ENCODE measurements at regions not wholly inside any gene's neighbourhood (a gene's known extent, or its start where the extent isn't known, plus 50 kb on each side); places are given as distances from the start of the nearest gene placed in this dataset.

GRCh38 chrX:45851434-45851991 lies 650.8 kb upstream of the DIPK2B start:
- no peak for FAIRE-seq

- no peak for FAIRE-seq
Observed at GRCh38 chrX:45850775-45851433, 650.2 kb upstream of the DIPK2B start.

- FAIRE-seq, result no peak
Observed at GRCh38 chrX:45850197-45850774, 649.6 kb upstream of the DIPK2B start.

DNA sequence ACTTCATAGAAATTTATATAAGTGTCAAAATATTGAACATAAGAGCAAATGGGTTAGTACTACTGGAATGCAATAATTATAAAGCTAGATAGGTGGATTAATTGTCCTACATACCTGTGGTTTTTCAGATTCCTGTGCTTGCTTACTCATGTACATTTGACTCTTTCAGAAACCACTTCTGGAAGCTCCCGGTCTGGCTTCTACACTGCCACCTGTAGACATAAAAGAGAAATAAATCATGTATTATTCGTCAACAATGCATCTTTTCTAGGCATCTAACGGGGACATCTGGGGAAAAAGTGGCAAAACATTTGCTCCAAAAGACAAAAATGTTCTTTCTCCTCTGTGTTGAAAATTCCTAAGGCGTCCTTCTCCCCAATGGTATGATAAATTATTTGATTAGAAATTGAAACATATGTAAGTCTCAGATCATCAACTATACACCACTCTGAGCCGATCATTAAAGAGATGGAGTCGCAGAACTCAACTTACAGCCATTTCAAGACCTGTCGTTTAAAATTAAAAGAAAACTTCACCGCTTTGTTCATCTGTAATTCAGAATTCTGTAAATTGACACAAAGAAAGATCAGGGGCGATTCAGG lies 648.7 kb upstream of the DIPK2B start:
- no peak for FAIRE-seq

DNA sequence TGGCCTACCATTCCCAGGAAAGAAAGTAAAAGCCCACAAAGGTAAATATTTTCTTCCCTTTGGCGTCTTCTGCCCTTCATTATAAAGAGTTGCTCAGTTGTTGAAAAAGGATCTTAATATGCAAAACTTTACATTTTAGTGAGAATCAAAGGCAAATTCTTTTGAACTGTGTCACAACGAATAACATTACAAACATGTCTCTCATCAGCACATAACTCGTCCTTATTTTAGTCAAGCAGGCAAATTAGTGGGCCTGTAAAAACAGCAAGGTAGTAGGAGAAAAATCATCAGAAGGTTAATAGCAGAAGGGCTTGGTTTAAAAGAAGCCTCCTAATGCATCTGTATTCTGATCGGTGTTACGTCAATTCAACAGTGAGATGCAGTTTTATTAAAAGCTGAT lies 647.3 kb upstream of the DIPK2B start:
- FAIRE-seq, result no peak

DNA sequence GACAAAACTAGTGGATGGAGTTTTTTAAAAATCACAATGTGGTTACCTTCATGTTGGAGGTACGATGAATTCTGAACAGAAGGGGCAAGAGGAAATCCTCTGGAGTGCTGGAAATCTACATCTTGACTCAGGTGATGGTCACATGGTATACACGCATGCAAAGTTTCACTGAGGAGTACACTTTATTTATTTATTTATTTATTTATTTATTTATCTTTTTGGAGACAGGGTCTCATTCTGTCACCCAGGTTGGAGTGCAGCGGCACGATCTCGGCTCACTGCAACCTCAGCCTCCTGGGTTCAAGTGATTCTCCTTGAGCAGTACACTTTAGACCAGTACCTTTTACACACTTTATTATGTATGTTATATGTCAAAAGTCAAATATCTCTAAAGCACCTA lies 645.7 kb upstream of the DIPK2B start:
- FAIRE-seq, result no peak

DNA sequence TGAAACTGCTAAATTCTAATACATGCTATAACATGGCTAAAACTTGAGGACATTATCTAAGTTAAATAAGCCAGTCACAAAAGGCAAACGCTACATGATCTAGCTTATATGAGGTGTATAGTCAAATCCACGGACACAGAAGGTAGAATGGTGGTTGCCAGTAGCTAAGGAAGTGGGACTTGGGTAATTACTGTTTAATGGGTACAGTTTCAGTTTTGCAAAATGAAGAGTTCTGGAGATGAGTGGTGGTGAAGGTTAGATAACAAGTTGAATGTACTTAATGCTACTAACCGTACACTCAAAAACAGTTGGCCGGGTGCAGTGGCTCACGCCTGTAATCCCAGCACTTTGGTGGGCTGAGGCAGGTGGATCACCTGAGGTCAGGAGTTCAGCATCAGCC lies 644.5 kb upstream of the DIPK2B start:
- no peak for FAIRE-seq

DNA sequence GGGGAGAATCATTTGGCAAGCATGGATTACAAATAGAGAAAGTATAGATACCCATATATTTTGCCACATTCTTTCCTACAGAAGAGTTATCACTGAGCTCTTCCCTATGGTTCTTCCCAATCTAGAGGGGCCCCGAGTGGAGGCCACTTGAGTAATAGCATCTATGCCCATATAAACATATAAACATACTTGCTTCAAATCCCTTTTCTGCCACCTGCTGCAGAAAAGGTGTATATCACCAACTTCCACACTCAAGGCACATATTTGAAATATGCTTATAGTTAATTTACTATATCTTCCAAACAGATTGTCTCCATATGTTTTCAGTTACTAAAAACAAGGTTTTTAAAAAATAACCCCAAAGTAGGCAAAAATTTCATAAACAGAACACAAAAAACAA lies 642.8 kb upstream of the DIPK2B start:
- FAIRE-seq, result no peak

- no peak for FAIRE-seq
Observed at GRCh38 chrX:45842926-45843315, 642.2 kb upstream of the DIPK2B start.

GRCh38 chrX:45842207-45842925 lies 641.7 kb upstream of the DIPK2B start:
- FAIRE-seq, result no peak

DNA sequence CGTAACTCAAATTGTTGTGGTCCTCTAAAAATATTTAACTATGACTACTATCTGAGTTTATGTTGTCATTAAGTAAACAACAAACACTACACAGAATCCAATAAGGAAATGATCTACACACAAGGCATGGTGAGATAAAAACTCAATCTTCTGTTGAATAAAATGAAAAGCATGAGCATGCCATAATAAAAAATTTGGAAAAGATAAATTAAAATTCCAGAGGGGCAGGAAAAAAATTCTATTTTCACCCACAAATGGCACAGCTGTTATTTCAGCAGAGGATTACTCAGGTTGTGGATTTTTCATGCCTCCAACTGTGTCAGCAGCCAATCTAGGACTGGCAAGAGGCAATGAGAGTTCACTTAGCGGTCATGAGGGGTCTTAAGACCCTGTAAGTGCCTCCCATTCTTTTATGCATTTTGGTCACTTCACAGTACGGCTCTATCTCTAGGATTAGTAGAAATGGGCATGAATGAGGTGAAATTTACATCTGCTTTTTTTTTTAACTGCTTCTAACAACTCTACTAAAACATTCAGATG lies 639.8 kb upstream of the DIPK2B start:
- FAIRE-seq, result no peak

DNA sequence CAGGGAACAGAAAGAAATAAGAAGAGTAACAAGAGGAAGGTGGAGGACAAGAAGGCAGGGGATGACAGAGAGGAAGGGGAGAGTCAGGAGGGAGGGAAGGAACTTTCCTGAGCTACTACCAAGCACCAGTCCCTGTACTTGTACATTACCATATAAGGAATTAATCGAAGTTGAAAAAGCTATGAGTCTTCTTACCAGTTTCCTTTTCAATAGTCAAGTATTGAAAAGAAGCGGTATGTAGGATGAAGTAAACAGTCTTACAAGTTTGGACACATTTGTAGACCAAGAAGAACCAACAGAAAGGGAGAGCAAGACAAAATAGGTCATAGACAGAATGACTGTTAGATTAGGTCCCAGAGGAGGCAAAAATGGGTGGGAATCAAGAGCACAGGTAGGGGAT lies 629.7 kb upstream of the DIPK2B start:
- FAIRE-seq, result no peak

DNA sequence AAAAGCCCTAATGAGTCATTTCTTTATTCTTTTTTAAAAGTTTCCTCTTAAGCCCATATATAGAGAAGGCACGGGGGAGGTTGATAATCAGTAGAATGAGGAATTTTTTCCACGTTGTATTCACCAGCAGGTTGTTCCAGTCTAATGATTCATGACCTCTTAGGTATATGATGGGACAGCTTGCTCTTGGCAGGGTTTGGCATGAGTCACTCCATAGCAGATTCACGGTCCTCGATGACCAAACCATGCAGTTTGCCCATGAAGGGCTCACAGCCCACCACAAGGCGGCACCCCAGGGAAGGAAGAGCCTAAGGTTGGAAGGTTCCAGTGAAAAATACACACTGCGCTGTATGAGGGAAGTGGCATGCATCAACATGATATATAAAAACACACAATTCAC lies 623.8 kb upstream of the DIPK2B start:
- FAIRE-seq, result no peak

GRCh38 chrX:45823536-45823935 lies 622.9 kb upstream of the DIPK2B start:
- FAIRE-seq, result no peak

DNA sequence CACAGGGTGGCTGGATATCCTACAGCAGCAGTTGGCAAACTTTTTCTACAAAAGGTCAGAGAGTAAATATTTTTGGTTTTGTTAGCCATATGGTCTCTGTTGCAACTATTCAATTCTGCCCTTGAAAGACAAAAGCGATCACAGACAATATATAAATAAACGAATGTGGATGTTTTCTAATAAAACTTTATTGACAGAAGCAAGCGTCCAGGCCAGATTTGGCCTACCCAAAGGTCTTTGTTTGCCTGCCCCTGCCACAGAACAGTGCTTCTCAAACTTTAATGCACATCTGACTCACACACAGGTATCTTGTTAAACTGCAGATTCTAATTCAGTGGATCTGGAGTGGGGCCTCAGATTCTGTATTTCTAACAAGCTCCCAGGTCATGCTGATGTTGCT lies 621.4 kb upstream of the DIPK2B start:
- no peak for FAIRE-seq

DNA sequence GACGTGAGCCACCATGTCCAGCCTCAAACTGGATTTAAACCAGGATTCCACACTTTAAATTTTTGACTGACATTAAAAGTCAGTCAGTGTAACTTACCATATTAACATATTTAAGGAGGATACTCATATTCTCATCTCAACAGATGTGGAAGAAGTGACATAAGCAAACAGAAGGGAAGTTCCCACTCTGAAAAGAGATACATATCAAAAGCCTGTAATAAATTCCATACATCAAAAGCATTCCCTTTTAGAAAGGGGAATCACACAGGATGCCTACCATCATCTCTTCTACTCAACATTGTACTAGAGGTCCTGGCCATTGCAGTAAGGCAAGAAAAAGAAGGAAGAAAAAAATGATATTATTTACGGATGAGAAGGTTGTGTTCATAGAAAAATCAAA lies 618.2 kb upstream of the DIPK2B start:
- no peak for FAIRE-seq

- no peak for FAIRE-seq
Observed at GRCh38 chrX:45815441-45815840, 614.8 kb upstream of the DIPK2B start.

GRCh38 chrX:45811326-45811725 lies 610.6 kb upstream of the DIPK2B start:
- no peak for FAIRE-seq

GRCh38 chrX:45807572-45808425 lies 607.1 kb upstream of the DIPK2B start:
- no peak for FAIRE-seq

- FAIRE-seq, result no peak
Observed at GRCh38 chrX:45806410-45807121, 605.9 kb upstream of the DIPK2B start.

- FAIRE-seq, result no peak
Observed at GRCh38 chrX:45804276-45804675, 603.6 kb upstream of the DIPK2B start.

Measured in TTC549 (cell line).